ENCODE measurements at regions not wholly inside any gene's neighbourhood (a gene's known extent, or its start where the extent isn't known, plus 50 kb on each side); places are given as distances from the start of the nearest gene placed in this dataset.
"Not testable (repeated sequence)": the region's sequence is repeated elsewhere in the genome, so short reads cannot be mapped to it uniquely, and the experiment has no call there.

- H3K9me3 ChIP-seq (replicated peaks): no peaks in the 10 kb centered on the region
- no peak overlapping the region for H3K4me3 ChIP-seq
- H3K27ac ChIP-seq: no peak overlapping the region
- no peak for DNase-seq (ENCODE audit: low read depth in 1 of 2, low spot score in 2 of 2)
- no peaks in the 10 kb centered on the region for H3K4me1 ChIP-seq (replicated peaks)
- no peaks in the 10 kb centered on the region for H3K27me3 ChIP-seq (replicated peaks)
- no peaks in the 10 kb centered on the region for H3K36me3 ChIP-seq
Observed at GRCh38 chr3:34067536-34068051, 269.2 kb downstream of the PDCD6IP start.

DNA sequence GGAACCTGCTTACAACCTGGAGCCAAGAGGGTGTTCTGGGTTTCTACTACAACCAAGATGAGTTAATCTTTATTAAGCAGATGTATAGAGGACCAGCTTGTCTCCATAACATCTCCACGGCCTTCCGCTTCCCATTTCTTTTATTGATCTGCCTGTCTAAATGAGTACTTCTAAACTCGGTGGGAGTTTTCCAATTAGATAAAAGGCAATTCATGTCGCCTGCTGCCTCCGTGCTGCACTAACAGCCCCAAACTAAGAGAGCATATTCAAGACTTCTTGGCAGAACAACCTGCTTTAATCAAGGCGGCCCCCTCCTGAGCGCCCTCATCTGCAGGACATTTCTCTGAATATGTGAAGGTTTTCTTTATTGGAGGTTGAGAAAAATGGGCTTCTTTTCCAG, 270.1 kb downstream of the PDCD6IP start:
- Histone ChIP-seq H3K27me3 (replicated peaks) (no peaks in the 10 kb centered on the region), H3K9me3 (replicated peaks) (no peaks in the 10 kb centered on the region), H3K27ac (no peak overlapping the region), H3K36me3 (no peaks in the 10 kb centered on the region), H3K4me3 (no peak overlapping the region), H3K4me1 (replicated peaks) (no peaks in the 10 kb centered on the region)
- DNase-seq (ENCODE audit: low read depth in 1 of 2, low spot score in 2 of 2): no peak

GRCh38 chr3:34070831-34071585, 272.6 kb downstream of the PDCD6IP start:
- H3K27ac ChIP-seq: no peak overlapping the region

GRCh38 chr3:34072297-34072696, 273.9 kb downstream of the PDCD6IP start:
- DNase-seq (ENCODE audit: low read depth in 1 of 2, low spot score in 2 of 2): no peak
- H3K4me1 ChIP-seq (replicated peaks): no peaks in the 10 kb centered on the region
- no peaks in the 10 kb centered on the region for H3K36me3 ChIP-seq

More at GRCh38 chr3:34070831-34071585, 272.6 kb downstream of the PDCD6IP start:
- Histone ChIP-seq H3K36me3 (no peaks in the 10 kb centered on the region), H3K4me3 (no peak overlapping the region), H3K9me3 (replicated peaks) (no peaks in the 10 kb centered on the region), H3K4me1 (replicated peaks) (no peaks in the 10 kb centered on the region), H3K27me3 (replicated peaks) (no peaks in the 10 kb centered on the region)
- DNase-seq (ENCODE audit: low read depth in 1 of 2, low spot score in 2 of 2): no peak

GRCh38 chr3:34073111-34073510, 274.7 kb downstream of the PDCD6IP start:
- no peaks in the 10 kb centered on the region for H3K9me3 ChIP-seq (replicated peaks)
- H3K4me1 ChIP-seq (replicated peaks): no peaks in the 10 kb centered on the region
- H3K27ac ChIP-seq: no peak overlapping the region
- H3K36me3 ChIP-seq: no peaks in the 10 kb centered on the region
- H3K4me3 ChIP-seq: no peak overlapping the region
- DNase-seq (ENCODE audit: low read depth in 1 of 2, low spot score in 2 of 2): no peak
- H3K27me3 ChIP-seq (replicated peaks): no peaks in the 10 kb centered on the region

More at GRCh38 chr3:34072297-34072696, 273.9 kb downstream of the PDCD6IP start:
- Histone ChIP-seq H3K27me3 (replicated peaks) (no peaks in the 10 kb centered on the region), H3K27ac (no peak overlapping the region), H3K9me3 (replicated peaks) (no peaks in the 10 kb centered on the region), H3K4me3 (no peak overlapping the region)

- DNase-seq (ENCODE audit: low read depth in 1 of 2, low spot score in 2 of 2): no peak
- no peaks in the 10 kb centered on the region for H3K27me3 ChIP-seq (replicated peaks)
- H3K36me3 ChIP-seq: no peaks in the 10 kb centered on the region
- H3K4me3 ChIP-seq: no peak overlapping the region
- no peaks in the 10 kb centered on the region for H3K4me1 ChIP-seq (replicated peaks)
- H3K9me3 ChIP-seq (replicated peaks): no peaks in the 10 kb centered on the region
- H3K27ac ChIP-seq: no peak overlapping the region
Observed at GRCh38 chr3:34073961-34074360, 275.5 kb downstream of the PDCD6IP start.

GRCh38 chr3:34075975-34076374, 277.5 kb downstream of the PDCD6IP start:
- H3K9me3 ChIP-seq (replicated peaks): no peaks in the 10 kb centered on the region
- no peaks in the 10 kb centered on the region for H3K36me3 ChIP-seq
- no peak overlapping the region for H3K27ac ChIP-seq
- no peaks in the 10 kb centered on the region for H3K4me1 ChIP-seq (replicated peaks)
- H3K27me3 ChIP-seq (replicated peaks): no peaks in the 10 kb centered on the region
- DNase-seq (ENCODE audit: low read depth in 1 of 2, low spot score in 2 of 2): no peak
- no peak overlapping the region for H3K4me3 ChIP-seq

GRCh38 chr3:34077417-34078195, 279.2 kb downstream of the PDCD6IP start:
- no peak for DNase-seq (ENCODE audit: low read depth in 1 of 2, low spot score in 2 of 2)
- Histone ChIP-seq H3K9me3 (replicated peaks) (no peaks in the 10 kb centered on the region), H3K27me3 (replicated peaks) (no peaks in the 10 kb centered on the region), H3K4me1 (replicated peaks) (no peaks in the 10 kb centered on the region), H3K27ac (no peak overlapping the region), H3K4me3 (no peak overlapping the region), H3K36me3 (no peaks in the 10 kb centered on the region)

DNA sequence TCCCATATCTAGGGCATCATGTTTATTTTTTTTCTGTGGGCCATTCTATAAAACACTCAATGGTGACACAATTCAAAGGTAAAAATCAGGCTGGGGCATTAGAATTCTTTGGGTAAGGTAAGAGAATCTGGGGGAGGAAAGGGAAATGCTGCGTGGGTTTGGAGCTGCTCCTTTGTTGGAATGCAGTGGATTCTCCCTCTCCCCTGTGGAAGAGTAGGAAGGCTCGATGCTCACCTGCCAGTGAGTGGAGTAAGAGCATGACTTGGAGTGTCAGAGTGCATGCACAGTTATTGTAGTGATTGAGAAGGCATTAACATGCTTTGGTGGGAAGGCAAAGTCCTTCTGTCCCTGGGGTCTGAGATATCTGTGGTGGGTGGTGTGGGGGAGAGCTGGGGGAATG, 280.0 kb downstream of the PDCD6IP start:
- H3K27me3 ChIP-seq (replicated peaks): no peaks in the 10 kb centered on the region
- DNase-seq (ENCODE audit: low read depth in 1 of 2, low spot score in 2 of 2): no peak
- no peaks in the 10 kb centered on the region for H3K9me3 ChIP-seq (replicated peaks)
- no peaks in the 10 kb centered on the region for H3K4me1 ChIP-seq (replicated peaks)
- H3K27ac ChIP-seq: no peak overlapping the region
- H3K36me3 ChIP-seq: no peaks in the 10 kb centered on the region
- H3K4me3 ChIP-seq: no peak overlapping the region

DNA sequence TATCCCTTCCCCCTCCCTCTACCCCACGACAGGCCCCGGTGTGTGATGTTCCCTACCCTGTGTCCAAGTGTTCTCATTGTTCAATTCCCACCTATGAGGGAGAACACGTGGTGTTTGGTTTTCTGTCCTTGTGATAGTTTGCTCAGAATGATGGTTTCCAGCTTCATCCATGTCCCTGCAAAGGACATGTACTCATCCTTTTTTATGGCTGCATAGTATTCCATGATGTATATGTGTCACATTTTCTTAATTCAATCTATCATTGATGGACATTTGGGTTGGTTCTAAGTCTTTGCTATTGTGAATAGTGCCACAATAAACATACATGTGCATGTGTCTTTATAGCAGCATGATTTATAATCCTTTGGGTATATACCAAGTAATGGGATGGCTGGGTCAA, 281.4 kb downstream of the PDCD6IP start:
- DNase-seq (ENCODE audit: low read depth in 1 of 2, low spot score in 2 of 2); H3K4me3 ChIP-seq; H3K9me3 ChIP-seq (replicated peaks); H3K27me3 ChIP-seq (replicated peaks); H3K36me3 ChIP-seq; H3K4me1 ChIP-seq (replicated peaks); H3K27ac ChIP-seq: not testable (repeated sequence)

- H3K4me3 ChIP-seq; H3K9me3 ChIP-seq (replicated peaks); H3K27me3 ChIP-seq (replicated peaks); H3K27ac ChIP-seq; H3K4me1 ChIP-seq (replicated peaks); DNase-seq (ENCODE audit: low read depth in 1 of 2, low spot score in 2 of 2); H3K36me3 ChIP-seq: not testable (repeated sequence)
Observed at GRCh38 chr3:34090379-34090778, 291.9 kb downstream of the PDCD6IP start.

DNA sequence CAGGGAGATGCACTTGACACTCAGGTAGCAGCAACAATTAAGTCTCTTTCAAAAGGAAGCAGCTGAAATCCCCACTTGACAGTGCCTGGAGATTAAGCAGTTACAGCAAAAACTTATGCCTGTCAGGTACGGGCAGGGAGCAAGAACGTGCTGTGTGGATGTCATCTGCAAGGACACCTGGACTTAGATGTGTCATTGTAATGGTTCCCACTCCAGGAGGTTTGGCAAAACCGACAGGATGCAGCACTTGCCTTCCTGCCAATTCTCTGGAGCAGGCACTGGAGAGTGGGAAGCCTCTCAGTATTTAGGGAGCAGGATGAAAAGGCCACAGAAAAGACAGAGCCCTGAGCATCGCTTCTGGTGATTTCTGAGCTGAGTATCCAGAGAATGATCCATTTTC, 292.4 kb downstream of the PDCD6IP start:
- Histone ChIP-seq H3K27me3 (replicated peaks) (no peaks in the 10 kb centered on the region), H3K27ac (no peak overlapping the region), H3K9me3 (replicated peaks) (no peaks in the 10 kb centered on the region), H3K4me3 (no peak overlapping the region), H3K36me3 (no peaks in the 10 kb centered on the region), H3K4me1 (replicated peaks) (no peaks in the 10 kb centered on the region)
- DNase-seq (ENCODE audit: low read depth in 1 of 2, low spot score in 2 of 2): no peak

DNA sequence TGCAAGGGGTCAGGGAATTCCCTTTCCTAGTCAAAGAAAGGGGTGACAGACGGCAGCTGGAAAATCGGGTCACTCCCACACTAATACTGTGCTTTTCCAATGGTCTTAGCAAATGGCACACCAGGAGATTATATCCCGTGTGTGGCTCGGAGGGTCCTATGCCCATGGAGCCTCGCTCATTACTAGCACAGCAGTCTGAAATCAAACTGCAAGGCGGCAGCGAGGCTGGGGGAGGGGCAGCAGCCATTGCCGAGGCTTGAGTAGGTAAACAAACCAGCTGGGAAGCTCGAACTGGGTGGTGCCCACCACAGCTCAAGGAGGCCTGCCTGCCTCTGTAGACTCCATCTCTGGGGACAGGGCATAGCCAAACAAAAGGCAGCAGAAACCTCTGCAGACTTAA, 295.9 kb downstream of the PDCD6IP start:
- not testable (repeated sequence) for H3K27me3 ChIP-seq (replicated peaks); H3K4me1 ChIP-seq (replicated peaks); H3K4me3 ChIP-seq; H3K27ac ChIP-seq; H3K9me3 ChIP-seq (replicated peaks); DNase-seq (ENCODE audit: low read depth in 1 of 2, low spot score in 2 of 2); H3K36me3 ChIP-seq

DNA sequence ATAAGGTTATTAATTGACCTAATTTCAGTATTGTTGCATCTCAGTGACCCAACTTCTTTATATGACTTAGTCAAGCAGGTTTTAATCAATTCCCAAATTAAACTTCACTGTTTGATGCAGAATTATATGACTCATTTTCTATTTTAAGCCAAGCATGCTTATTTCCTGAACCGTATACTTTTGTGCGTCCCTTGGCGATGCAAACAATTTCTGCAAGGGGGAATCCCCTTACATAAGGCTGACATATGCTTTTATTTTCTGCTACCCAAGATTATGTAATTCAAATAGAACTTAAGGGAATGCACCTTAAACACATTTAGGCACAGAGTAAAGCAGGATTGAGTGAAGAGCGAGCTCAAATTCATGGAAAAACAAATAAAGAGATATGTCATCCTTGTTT, 303.9 kb downstream of the PDCD6IP start:
- Histone ChIP-seq H3K27me3 (replicated peaks) (no peaks in the 10 kb centered on the region), H3K4me3 (no peak overlapping the region)
- no peak for DNase-seq (ENCODE audit: low read depth in 1 of 2, low spot score in 2 of 2)

More for the DNA sequence above, 303.9 kb downstream of the PDCD6IP start:
- no peaks in the 10 kb centered on the region for H3K9me3 ChIP-seq (replicated peaks)
- H3K27ac ChIP-seq: no peak overlapping the region
- H3K4me1 ChIP-seq (replicated peaks): no peaks in the 10 kb centered on the region
- no peaks in the 10 kb centered on the region for H3K36me3 ChIP-seq
